Stimulated activated CD8-positive, alpha-beta memory T cell treated with anti-CD3 and anti-CD28 coated beads, Interleukin-15, amount 100 ng/mL, for 48 hours (primary cell): ENCODE measurements at regions not wholly inside any gene's neighbourhood (a gene's known extent, or its start where the extent isn't known, plus 50 kb on each side); places are given as distances from the start of the nearest gene placed in this dataset.
"Not testable (repeated sequence)": the region's sequence is repeated elsewhere in the genome, so short reads cannot be mapped to it uniquely, and the experiment has no call there.

Experiments
- DNase-seq, 2 donors: peaks; one replicate each; pipeline ENCODE4 v3.0.0-alpha.2; 2020; ENCODE audit warnings: low read depth in 2 of 2

DNA sequence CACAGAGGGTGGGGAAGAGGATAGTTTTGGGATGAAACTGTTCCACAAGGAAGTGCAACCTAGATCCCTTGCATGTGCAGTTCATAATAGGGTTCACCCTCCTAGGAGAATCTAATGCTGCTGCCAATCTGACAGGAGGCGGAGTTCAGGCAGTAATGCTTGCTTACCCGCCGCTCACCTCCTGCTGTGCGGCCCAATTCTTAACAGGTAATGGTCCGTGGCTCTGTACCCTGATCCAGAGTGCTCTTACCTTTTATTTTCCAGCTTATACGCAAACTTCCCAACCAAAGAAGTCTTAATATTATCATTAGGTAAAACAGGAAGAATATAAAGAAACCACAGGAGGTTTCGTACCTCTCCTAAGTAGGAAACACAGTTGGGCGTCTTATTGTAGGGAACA is 82.7 kb upstream of the CD302 start:
- no peak for DNase-seq

DNA sequence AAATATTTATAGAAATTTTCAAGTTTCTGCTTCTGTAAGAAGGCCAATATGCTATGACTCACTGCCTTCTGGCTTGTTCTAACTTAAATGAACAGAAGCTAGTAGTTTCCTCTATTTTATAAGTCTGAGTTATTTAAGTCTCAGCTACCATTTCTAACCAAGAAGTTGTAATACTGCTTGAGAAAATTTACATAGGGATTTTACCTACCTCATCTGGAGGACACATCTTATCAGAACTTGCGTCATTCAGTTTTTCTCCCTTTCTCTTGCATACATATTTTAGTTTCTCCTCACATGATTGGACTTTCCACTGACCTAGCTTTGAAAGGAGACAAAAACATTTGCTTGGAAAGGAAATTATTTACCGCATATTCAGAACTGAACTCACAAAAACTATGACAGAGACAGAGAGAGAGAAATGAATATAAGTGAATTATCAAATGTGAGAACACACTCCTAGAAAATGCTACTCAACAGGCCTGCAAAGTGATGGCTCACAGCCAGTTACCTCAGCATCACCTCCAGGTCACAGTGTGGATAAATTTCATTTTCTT is 81.1 kb upstream of the CD302 start:
- DNase-seq = peak in 1 of 2 donors; percentile 16

DNA sequence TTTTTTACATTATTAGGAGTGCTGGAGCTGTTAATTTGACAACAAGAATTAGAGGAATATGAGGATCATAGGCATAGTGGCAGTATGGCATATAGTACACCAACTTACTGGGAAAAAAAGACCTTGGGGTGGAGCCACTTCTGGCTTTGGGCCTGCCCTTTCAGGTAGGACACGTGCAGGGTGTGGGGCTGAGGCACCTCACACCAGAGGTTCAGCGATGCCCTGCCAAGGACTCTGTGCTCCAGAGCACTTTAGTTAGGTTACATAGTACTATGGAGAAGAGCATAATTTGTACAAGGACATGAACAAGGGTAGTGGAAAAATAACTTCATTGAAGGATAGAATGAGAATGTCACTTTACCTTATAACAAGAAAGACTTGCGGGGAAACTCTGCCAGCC is 77.1 kb upstream of the CD302 start:
- peak in 1 of 2 donors; percentile 8 for DNase-seq

DNA sequence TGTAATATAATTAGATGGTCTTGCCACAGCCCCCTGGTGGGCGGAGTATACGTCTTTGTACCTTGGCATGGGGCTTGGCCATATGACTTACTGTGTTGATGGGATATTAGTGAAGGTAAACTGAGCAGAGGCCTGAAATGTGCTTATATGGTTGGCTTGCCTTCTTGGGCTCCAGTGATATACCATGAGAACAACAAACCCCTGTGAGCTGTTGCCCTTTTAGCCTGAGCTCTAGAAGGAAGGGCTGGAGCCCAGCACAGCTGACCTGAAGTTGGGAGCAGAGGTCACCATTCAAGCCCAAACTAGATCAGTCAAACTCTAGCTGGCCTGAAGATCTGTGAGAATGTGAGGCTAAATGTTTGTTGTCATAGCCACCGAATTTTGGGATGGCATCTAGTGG is 75.2 kb upstream of the CD302 start:
- DNase-seq = no peak

DNA sequence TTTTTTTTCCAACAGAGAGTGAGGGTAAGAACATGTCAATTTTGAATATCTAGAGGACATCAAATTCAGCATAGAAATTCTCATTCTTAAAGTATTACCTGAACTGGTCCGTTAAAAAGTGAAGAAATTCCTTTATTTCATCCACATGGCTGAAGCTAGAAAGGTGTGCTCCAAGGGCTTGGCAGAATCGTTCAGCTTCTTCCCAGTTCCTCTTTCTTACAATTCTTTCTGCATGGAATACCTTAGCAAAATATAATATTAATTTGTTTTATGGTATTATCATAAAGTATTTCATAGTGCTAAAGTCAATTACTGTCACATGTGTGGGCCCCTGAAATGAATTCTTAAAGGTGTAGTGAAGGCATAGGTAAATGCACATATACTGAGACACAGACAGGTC is 74.3 kb upstream of the CD302 start:
- DNase-seq = no peak

DNA sequence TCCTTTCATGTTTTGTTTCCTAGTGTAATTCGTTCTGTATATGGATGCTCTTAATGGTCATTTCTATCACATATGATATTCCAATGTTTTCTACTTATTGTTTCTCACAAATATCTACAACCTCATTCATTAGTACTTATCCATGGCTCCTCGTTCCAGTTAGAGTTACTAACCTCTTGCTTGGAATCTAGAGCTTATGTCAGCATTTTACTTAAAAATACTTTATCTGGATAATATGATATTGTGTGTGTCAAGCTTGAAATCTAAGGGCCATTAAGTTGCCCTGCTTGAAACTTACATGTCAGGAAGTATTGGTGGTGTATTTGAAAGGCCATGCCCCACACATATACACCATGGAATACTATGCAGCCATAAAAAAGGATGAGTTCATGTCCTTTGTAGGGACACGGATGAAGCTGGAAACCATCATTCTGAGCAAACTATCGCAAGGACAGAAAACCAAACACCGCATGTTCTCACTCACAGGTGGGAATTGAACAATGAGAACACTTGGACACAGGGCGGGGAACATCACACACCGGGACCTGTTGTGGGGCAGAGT is 70.7 kb upstream of the CD302 start:
- not testable (repeated sequence) for DNase-seq

DNA sequence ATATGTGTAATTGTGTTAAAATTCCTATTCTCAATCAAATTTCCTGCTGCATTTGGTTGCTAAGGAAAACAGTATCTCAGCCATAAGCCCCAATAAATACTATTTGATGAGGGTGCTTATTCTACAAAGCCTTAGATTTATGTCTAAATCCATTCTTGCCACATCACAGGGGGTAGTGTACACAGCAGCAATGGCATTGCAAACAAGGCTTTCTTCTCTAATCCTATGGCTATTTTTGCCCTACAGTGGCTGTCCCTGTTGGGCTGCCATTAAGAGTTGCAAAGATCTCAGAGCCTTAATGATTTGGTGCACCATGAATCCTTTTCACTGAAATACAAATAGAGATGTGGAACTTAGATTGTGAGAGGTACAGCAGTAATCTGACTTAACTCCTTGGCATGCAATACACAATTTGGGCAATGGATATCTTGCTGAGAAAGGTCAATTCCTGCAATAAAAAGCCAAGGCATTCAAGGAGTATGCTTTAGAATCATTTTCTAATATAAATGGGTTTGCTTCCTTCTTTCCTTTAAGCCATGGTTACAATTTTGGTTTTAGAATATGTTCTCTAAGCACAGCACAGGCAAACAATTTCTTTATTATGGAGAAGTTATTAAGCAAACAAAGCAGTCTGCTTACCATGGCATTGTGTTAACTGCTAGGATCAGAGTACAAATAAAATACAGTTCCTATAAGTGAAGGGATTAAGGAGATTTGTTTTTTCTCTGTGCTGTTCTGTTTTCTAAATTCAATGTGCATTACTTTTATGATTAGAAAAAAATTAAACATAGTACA is 69.8 kb upstream of the CD302 start:
- DNase-seq = no peak

DNA sequence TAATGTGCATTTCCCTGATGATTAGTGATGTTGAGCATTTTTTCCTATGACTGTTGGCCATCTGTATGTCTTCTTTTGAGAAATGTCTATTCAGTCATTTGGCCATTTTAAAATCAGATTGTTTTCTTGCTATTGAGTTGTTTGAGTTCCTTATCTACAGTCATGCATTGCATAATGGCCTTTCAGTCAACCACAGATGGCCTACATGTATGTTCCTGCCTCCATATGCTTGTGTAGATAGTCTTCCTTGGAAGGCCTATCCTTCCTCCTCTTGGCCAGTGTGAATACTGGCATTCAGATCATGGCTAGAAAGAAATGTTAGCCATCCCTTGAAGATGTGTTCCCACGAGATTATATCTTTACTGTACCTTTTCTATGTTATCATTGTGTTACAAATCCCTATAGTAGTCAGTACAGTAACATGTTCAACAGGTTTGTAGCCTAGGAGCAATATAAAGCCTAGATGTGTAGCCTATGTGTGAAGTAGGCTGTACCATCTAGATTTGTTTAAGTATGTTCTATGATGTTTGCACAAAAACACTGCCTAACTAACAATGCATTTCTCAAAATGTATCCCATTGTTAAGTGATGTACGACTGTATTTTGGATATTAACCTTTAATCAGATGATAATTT is 65.6 kb upstream of the CD302 start:
- DNase-seq = no peak

DNA sequence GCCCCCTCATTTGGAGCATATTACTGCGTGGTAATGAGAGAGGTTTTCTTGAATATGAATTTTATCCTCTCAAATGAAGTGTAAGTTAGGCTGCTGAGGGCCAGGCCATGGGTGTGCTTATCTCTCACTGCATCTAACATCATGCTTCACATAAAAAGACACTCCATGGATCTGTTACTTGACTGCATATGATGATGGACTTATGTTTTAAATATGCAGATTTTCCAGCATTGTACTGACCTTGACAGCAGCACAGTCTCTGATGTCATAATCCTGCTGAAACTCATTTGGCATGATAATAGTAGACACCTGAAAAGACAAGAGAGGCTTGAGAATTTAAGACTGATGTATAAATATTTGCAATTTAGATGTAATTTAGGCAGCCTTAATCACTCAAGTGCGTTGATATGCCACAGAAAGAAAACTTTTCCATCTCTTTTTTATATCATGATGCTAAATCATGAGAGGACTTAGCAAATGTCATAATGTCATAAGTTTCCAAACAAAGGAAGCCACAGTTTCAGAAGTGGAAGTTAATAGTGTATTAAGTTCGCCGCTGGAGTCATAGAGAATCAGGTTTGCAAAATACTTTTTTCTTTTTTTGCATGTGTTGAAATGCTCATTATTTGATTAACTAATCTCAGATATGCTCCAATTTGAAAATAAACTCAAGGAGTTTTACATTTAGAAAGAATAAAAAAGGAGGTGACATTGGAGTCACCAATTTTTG is 62.7 kb upstream of the CD302 start:
- no peak for DNase-seq

DNA sequence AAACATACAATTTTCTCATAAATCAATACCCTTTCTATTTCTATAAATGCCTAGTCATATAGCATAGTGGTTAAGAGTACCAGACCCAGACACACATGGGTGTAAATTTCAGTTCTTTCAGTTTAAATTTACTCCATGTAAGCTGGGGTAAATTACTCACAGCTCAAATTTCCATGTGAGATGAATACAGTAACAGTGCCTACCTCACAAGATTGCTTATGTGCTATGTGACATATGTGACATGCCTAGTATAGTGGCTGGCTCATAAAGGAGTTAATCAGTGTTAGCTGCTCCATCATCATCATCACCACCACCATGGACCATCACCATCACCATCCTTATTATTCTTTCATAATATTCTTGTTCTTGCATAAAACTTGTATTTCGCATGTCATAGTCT is 61.6 kb upstream of the CD302 start:
- DNase-seq = no peak

DNA sequence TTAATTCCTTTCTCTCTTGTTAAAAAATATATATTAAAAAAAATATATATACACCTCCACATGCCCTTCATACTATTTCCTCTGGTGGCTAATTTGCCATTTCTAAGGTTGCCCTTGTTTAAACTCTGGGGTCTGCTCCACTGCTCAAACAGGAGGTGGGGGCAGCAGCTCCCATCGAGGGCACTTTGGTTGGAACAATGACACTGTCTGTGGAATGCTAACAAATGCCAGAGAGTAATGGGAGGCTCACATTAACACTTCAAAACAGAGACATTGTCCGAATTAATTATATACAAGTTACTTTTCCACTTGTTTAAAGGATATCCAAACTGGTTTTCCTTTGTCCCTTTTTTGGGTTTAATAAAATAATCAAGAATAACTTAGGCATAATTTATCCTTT is 58.8 kb upstream of the CD302 start:
- no peak for DNase-seq

DNA sequence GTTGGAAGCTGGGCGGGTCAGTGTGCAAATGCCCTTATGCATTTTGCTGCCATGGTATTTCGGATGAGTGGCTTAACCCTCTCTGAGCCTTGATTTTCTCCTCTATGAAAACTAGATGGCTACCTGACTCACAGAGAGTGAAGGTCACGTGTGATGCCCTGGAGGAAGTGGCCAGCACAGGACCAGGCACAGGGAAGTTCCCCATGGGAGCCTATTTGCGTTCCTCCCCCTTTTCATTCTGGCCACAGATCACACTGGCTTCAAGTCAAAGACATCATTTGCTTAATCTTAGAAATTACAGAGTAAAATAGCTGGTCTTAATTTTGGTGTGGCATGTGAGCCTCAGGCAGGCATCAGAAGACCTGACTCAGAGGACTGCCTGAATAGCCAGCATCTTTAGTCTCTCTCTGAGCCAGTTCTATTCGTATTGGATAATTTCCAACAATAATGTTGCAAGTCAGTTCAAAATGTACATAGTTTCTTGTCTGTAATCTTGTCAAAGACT is 57.6 kb upstream of the CD302 start:
- DNase-seq = no peak

DNA sequence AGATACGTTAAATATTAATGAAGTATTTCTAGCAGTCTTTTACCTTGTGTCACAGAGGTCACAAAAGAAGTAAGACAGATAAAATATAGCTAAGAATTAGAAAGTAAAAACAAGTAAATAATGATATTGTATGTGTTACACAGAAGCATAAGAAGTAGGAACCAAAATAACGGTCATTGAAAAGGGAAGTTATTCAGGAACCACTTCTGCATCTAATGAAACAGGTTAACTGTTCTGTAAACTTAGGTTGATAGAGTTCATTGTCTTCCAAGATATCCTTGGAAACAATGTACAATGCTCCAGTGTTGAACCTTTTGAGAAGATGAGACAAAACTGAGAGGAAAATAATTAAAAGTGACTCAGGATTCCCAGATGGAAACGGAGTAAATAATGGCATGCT is 57.1 kb upstream of the CD302 start:
- no peak for DNase-seq

DNA sequence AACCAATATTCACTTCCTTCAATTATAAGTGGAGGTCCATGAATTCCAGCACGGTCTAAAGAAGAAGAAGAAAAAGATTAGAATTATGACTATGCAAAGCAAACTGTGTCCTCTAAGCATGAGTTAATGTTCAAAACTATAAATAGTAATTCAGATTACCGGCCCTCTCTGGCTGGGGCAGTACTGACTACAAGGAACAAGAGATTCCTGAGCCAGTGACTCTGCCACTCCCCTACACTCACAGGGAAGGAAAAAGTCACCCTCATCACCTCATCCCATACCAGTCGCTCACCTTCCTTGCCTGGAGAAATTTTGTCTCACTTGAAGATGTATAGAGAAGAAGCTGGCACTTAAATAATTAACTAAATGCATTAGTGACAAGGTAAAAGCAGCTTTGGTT is 56.5 kb upstream of the CD302 start:
- no peak for DNase-seq

DNA sequence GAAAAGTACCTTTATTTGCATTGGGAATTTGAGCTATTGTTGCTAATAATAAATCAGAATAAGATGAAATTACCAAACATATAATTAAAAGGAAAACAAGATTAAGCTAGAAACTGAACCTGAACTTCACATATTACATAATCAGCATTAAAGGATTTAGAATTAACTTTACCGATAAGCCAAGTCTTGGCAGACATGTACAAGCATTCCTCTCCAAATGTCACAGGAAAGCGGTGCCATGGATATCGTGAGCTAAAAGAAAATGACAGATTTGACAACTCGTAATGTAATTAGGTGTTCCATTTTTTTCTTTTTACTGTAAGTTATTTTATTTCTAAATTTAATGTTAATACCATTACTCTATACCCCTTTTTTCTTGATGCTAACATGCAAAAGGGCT is 55.1 kb upstream of the CD302 start:
- DNase-seq = no peak

DNA sequence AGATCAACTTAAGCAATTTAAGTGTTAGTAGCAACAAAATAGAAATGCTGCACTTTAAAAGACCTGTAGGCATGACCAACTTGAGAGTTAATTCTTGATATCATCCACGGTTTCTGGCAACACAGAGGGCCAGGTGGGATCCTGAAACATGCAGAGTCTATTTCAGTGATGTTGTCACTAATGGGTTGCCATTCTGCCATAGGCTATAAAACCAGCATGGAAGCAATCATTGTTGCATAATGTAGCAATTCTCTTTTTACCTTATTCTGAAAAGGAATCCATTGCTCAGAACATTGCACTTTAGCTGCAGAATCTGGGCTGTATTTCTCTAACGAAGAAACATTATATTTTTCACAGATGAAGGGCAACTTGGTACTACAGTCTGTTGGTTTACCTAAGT is 53.9 kb upstream of the CD302 start:
- no peak for DNase-seq

DNA sequence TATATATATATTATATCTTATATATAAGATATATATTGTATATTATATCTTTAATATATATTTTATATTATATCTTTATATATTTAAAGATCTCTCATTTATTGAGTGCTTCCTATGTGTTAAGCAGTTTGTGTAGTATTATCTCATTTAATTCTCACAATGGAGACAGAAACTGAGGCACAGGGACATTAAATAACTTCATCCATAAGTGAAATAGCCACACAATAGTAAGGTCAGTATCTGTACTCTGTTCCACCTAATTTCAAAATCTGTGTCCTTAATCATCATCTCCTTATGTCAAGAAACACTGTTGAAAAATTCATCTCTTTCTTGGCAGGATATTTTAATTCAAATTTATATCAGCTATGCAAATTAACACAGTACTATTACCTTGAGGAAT is 52.8 kb upstream of the CD302 start:
- DNase-seq = no peak

DNA sequence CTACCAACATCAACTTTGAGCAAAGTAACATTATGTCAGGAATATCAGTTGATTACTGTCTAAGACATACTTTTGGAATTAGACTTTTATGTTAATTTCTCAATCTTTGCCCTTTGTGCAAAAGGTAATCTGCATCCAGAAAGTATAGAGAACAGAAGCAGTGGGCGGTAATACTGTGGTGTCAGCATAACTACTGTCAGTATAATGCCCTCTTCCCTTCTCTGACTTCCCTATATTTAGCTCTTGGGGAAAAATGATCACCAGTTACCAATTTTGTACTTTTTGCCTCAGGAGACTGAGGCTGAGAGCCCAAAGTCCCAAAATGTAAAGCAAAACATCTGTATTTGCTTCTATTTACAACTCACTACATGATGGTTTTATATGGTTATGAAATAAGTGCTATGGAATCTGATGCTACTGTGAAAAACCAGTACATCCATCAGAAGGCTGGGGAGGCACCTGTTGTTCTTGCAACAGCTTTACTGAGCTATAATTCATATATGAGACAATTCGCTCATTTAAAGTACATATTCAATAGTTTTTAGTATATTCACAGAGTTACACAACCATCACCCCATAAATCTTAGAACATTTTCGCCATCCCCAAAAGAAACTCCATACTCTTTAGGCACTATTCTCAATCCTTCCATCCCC is 51.3 kb upstream of the CD302 start:
- no peak for DNase-seq
